SK-N-SH (cell line): ENCODE measurements at regions not wholly inside any gene's neighbourhood (a gene's known extent, or its start where the extent isn't known, plus 50 kb on each side); places are given as distances from the start of the nearest gene placed in this dataset.

Experiments used
- CTCF ChIA-PET: fragments of 300-600, 350-600 bp; formaldehyde crosslinking; extraction: SDS; loops from one replicate; lab custom pipeline; 2021; lab: Yijun Ruan, JAX
- POLR2A ChIA-PET: fragments of 350-600 bp; sonication (Branson Sonifier 250); formaldehyde crosslinking; extraction: SDS; loops from one replicate; lab custom pipeline; 2020; ENCODE audit warnings: antibody characterized with exemption, inconsistent platforms; lab: Yijun Ruan, JAX
- DNase-seq: peaks from one replicate; pipeline ENCODE4 v3.0.0; 2012
- H2AFZ ChIP-seq: fragments of 200-600 bp; sonication (generic); 2 replicates; pipeline ENCODE4 v1.8.1; 2016; ENCODE audit warnings: antibody characterized with exemption, mild to moderate bottlenecking, low read depth
- H3F3A ChIP-seq: fragments of 200-600 bp; sonication (generic); replicated peaks from 2 replicates; pipeline ENCODE3; 2016; ENCODE audit warnings: antibody characterized with exemption, mild to moderate bottlenecking; ENCODE audit not compliant: insufficient read depth
- H3K27ac ChIP-seq, 2 experiments: fragments of 200-500 bp in 1 of 2; fragments of 200-600 bp in 1 of 2; sonication (Bioruptor generic) in 1 of 2; sonication (generic), shearing (Covaris generic) in 1 of 2; 2 replicates each; pipeline versions ENCODE4 v1.5.1 to v1.6.1; 2014 to 2016; ENCODE audit warnings: low read depth in 2 of 2, inconsistent platforms in 1 of 2, low read length in 1 of 2, mild to moderate bottlenecking in 1 of 2, mixed read lengths in 1 of 2
- H3K27me3 ChIP-seq: fragments of 200-600 bp; sonication (generic), shearing (Covaris generic); 2 replicates; pipeline ENCODE4 v1.6.1; 2016; ENCODE audit warnings: mixed run types; ENCODE audit not compliant: insufficient read depth
- H3K36me3 ChIP-seq, 2 experiments: fragments of 200-500 bp in 1 of 2; fragments of 200-600 bp in 1 of 2; sonication (Bioruptor generic) in 1 of 2; sonication (generic) in 1 of 2; replicated peaks in 1 of 2; 2 replicates each; pipeline versions ENCODE3 to v1.5.1; 2014 to 2016; ENCODE audit warnings: low read length in 1 of 2, mild to moderate bottlenecking in 1 of 2; ENCODE audit not compliant: insufficient read depth in 2 of 2, control insufficient read depth in 1 of 2
- H3K4me1 ChIP-seq, 2 experiments: fragments of 200-500 bp in 1 of 2; fragments of 200-600 bp in 1 of 2; sonication (Bioruptor generic) in 1 of 2; sonication (generic), shearing (Covaris generic) in 1 of 2; 2 replicates each; pipeline versions ENCODE4 v1.5.1 to v1.6.1; 2014 to 2016; ENCODE audit warnings: low read depth in 1 of 2, low read length in 1 of 2, mixed run types in 1 of 2; ENCODE audit not compliant: insufficient read depth in 2 of 2, control insufficient read depth in 1 of 2
- H3K4me2 ChIP-seq: fragments of 200-600 bp; sonication (generic), shearing (Covaris generic); 2 replicates; pipeline ENCODE4 v1.6.1; 2017; ENCODE audit warnings: mixed run types
- H3K4me3 ChIP-seq, 2 experiments: fragments of 200-500 bp in 1 of 2; fragments of 200-600 bp in 1 of 2; sonication (Bioruptor generic) in 1 of 2; sonication (generic), shearing (Covaris generic) in 1 of 2; 2 replicates each; pipeline versions ENCODE4 v1.5.1 to v1.8.1; 2014 to 2016; ENCODE audit warnings: low read depth in 2 of 2, inconsistent platforms in 1 of 2, low read length in 1 of 2, mild to moderate bottlenecking in 1 of 2, mixed read lengths in 1 of 2, moderate library complexity in 1 of 2
- H3K79me2 ChIP-seq: fragments of 200-600 bp; sonication (generic); 2 replicates; pipeline ENCODE4 v1.8.1; 2017; ENCODE audit warnings: mild to moderate bottlenecking; ENCODE audit not compliant: insufficient read depth
- H3K9ac ChIP-seq: fragments of 200-600 bp; sonication (generic); 2 replicates; pipeline ENCODE4 v1.6.1; 2017; ENCODE audit warnings: mixed run types
- H3K9me2 ChIP-seq: fragments of 200-600 bp; sonication (generic); 2 replicates; pipeline ENCODE4 v1.6.1; 2017; ENCODE audit warnings: mixed run types
- H3K9me3 ChIP-seq: fragments of 200-600 bp; sonication (generic); 2 replicates; pipeline ENCODE4 v1.6.1; 2017; ENCODE audit warnings: mixed run types, mild to moderate bottlenecking, moderate library complexity
- H4K20me1 ChIP-seq: fragments of 200-600 bp; sonication (generic); 2 replicates; pipeline ENCODE4 v1.6.1; 2017; ENCODE audit warnings: mild to moderate bottlenecking, mixed run types; ENCODE audit not compliant: insufficient read depth
- CTCF ChIP-seq: fragments of 200-600 bp; sonication (generic); IDR thresholded peaks from 2 replicates; pipeline ENCODE4 v1.6.1; 2017; ENCODE audit warnings: antibody characterized with exemption, mild to moderate bottlenecking, moderate library complexity
- EZH2phosphoT487 ChIP-seq: fragments of 200-600 bp; sonication (generic); IDR thresholded peaks from 2 replicates; pipeline ENCODE4 v1.6.1; 2017; ENCODE audit warnings: low read depth, mixed run types, mild to moderate bottlenecking, antibody characterized with exemption, moderate library complexity, borderline replicate concordance
- FOXJ3 ChIP-seq: sonication (generic); formaldehyde crosslinking; IDR thresholded peaks from 2 replicates; pipeline ENCODE4 v1.5.1; 2020; ENCODE audit warnings: mild to moderate bottlenecking, missing genetic modification reagents
- MAX ChIP-seq: IDR thresholded peaks from 2 replicates; pipeline ENCODE4 v1.4.0; 2012; ENCODE audit warnings: low read depth
- MXI1 ChIP-seq: IDR thresholded peaks from 2 replicates; pipeline ENCODE4 v1.6.1; 2012; ENCODE audit warnings: mild to moderate bottlenecking, low read depth, low read length, improper control_type of control experiment
- REST ChIP-seq: IDR thresholded peaks from 2 replicates; pipeline ENCODE4 v1.6.1; 2012; ENCODE audit warnings: mild to moderate bottlenecking, low read depth, low read length, moderate library complexity
- RFX5 ChIP-seq: IDR thresholded peaks from 2 replicates; pipeline ENCODE4 v1.6.1; 2012; ENCODE audit warnings: mild to moderate bottlenecking, improper control_type of control experiment, low read length
- TCF12 ChIP-seq: IDR thresholded peaks from 2 replicates; pipeline ENCODE4 v1.4.0; 2012
- TEAD4 ChIP-seq: IDR thresholded peaks from 2 replicates; pipeline ENCODE4 v1.4.0; 2012; ENCODE audit warnings: mild to moderate bottlenecking, borderline replicate concordance; ENCODE audit not compliant: insufficient read depth
- USF1 ChIP-seq: IDR thresholded peaks from 2 replicates; pipeline ENCODE4 v1.4.0; 2012; ENCODE audit warnings: low read depth, borderline replicate concordance
- USF2 ChIP-seq: fragments of 150-350 bp; IDR thresholded peaks from 2 replicates; pipeline ENCODE4 v1.6.1; 2017; ENCODE audit warnings: antibody characterized with exemption, low read length, low read depth, borderline replicate concordance
- YY1 ChIP-seq: IDR thresholded peaks from 2 replicates; pipeline ENCODE4 v1.4.0; 2012; ENCODE audit warnings: low read depth, mild to moderate bottlenecking
- ZBTB33 ChIP-seq: IDR thresholded peaks from 2 replicates; pipeline ENCODE4 v1.4.0; 2012; ENCODE audit warnings: low read depth, borderline replicate concordance
- WGBS: methylation state at CpG from one replicate; pipeline ENCODE4 v1.1.6; 2017; ENCODE audit warnings: low lambda C conversion rate; 5-methylcytosine and 5-hydroxymethylcytosine counted together

GRCh38 chr4:130074096-130074495 lies 978.1 kb downstream of the C4orf33 start:
- Histone ChIP-seq H3K4me2 (no peak overlapping the region), H2AFZ (no peak overlapping the region), H3K36me3 (no peaks in the 10 kb centered on the region), H3K9ac (no peak overlapping the region), H3K9me2 (no peaks in the 10 kb centered on the region), H3K27ac (no peak overlapping the region), H3K4me1 (0 out of 4 replicates have a peak, but pooled peaks cover 0 to 4% of the 10 kb centered on the region in 2 experiments), H4K20me1 (no peaks in the 10 kb centered on the region), H3K9me3 (no peaks in the 10 kb centered on the region), H3K79me2 (no peaks in the 10 kb centered on the region), H3K27me3 (no peaks in the 10 kb centered on the region), H3F3A (peaks cover 9% of the 10 kb centered on the region), H3K4me3 (no peak overlapping the region)
- DNase-seq = no peak
- ChIA-PET POLR2A (no interaction called here), CTCF (no interaction called here)
- WGBS = 21% methylated on average over 5 of the region's 5 CpGs
- TF ChIP-seq EZH2phosphoT487 (no peak), REST (no peak), RFX5 (no peak), MAX (no peak)

GRCh38 chr4:130077275-130077674 lies 981.3 kb downstream of the C4orf33 start:
- Histone ChIP-seq H3K9ac (no peak overlapping the region), H3K4me2 (no peak overlapping the region; the same call in 1 of the 2 replicates), H3K79me2 (no peaks in the 10 kb centered on the region), H3K27me3 (no peaks in the 10 kb centered on the region), H3K36me3 (no peaks in the 10 kb centered on the region), H3F3A (peaks cover 9% of the 10 kb centered on the region), H3K4me3 (no peak overlapping the region), H3K27ac (peak overlapping the region in 1 of 2 experiments; percentile 37; a peak in 2 of 4 replicates), H2AFZ (no peak overlapping the region), H3K4me1 (0 out of 4 replicates have a peak, but pooled peaks cover 0 to 4% of the 10 kb centered on the region in 2 experiments), H3K9me3 (no peaks in the 10 kb centered on the region), H4K20me1 (no peaks in the 10 kb centered on the region), H3K9me2 (no peaks in the 10 kb centered on the region)
- ChIA-PET CTCF (no interaction called here), POLR2A (no interaction called here)
- DNase-seq = no peak
- 5% methylated on average over 1 of the region's 1 CpG for WGBS
- TF ChIP-seq REST (no peak), TEAD4 (no peak), MXI1 (no peak), YY1 (no peak), ZBTB33 (no peak), USF2 (no peak), CTCF (no peak), USF1 (no peak), TCF12 (no peak), FOXJ3 (CRISPR knock-in tag) (no peak)
